ENCODE measurements at regions not wholly inside any gene's neighbourhood (a gene's known extent, or its start where the extent isn't known, plus 50 kb on each side); places are given as distances from the start of the nearest gene placed in this dataset.

DNA sequence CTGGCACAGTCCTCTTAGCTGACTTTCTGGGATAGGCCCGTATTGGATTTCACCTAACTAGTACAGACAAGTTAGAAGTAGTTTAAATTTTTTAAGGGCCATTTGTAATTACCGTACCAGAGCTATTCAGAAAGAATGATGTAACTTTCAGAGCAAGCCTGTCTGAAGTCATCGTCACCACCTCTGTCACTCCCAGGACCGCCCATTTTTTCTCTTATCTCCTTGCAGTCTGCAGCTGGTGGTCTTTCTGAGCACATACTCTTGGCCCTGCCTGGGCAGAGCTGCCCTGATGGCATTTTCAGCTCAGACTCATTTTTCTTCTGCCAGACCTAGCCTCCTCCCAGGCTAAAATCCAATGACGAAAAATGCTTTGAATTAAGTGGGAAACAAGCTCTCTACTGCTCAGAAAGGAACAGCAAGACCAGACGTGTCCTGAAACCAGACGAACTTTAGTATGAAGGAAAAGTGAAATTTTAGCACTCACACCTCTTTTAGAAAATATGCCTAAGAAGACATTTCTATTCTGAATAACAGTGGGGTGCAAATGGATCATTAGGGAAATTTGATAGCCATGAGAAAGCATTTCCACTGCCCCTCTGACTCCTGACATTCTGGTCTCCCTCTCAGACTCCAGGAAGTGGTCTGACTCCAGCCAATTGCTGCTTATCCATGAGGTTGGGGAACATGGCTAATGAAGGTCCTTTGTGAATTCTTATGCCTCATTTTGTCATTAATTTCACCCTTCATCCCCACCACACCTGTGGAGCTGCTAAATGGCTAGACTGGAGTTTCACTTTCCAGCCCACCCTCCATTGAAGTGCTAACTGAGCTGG is 162.4 kb upstream of the GYPA start:
- DNase-seq (ENCODE audit: low read depth): no peak

DNA sequence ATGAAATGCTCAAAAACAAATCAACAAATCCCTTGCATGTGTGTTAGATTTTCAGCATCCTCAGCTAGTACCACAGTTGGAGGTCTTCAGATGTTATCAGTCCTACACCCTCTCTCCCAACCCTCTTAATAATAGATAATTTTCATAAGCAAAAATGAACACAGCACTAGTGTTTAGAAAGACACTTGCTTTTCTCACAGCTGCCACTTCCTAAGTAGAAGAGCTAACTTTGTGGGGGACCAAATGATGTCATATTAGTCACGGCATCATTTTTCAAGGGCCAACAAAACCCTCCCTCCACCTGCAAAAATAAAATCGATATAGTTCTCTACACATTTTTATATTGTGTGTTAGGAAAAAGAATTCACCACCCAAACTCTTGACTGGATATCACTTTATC is 163.5 kb upstream of the GYPA start:
- no peak for DNase-seq (ENCODE audit: low read depth)

DNA sequence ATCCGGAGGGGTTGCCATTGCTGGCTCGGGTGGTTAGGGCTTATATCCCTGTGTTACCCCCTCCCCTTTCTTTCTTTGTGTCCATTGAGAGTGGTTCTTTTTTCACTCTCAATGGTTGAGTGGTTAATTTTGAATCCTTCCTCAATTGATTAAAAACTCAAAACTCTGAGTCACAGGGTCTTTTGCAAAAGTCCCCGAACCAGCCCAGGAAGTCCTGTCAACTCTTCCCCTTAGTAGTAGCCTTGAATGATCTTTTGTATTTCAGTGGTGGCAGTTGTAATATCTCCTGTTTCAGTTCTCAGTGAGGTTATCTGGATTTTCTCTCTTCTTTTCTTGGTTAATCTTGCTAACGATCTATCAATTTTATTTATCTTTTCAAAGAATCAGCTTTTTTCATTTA is 170.0 kb upstream of the GYPA start:
- no peak for DNase-seq (ENCODE audit: low read depth)

DNA sequence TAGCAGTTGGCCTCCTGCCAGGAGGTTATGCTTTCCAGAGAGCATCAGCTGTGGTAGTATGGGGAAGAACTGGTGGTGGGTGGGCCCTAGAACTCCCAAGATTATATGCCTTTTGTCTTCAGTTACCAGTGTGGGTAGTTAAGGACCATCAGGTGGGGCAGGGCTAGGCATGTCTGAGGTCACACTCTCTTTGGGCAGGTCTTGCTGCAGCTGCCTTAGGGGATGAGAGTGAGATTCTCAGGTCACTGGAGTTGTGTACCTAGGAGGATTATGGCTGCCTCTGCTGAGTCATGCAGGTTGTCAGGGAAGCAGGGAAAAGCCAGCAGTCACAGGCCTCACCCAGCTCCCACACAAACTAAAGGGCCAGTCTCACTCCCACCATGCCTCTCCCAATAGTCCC is 172.9 kb upstream of the GYPA start:
- no peak for DNase-seq (ENCODE audit: low read depth)

DNA sequence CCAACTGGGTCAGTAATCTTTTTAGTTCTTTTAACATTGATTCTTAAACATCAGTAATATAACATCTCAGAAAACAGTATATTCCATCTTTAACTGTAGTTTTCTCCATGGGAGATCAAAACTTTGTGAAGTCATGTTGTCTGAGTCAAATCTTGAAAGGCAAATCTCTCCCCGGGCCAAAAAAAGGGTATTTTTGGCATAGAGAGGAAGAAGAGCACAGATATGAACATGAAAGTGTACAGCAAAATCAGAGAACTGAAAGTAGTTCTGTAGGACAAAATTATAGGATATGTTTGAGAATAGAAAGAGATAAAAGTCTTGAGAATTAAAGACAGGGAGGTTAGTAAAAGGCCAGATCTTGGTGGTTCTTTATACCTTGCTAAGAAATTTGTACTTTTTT is 176.4 kb upstream of the GYPA start:
- no peak for DNase-seq (ENCODE audit: low read depth)

DNA sequence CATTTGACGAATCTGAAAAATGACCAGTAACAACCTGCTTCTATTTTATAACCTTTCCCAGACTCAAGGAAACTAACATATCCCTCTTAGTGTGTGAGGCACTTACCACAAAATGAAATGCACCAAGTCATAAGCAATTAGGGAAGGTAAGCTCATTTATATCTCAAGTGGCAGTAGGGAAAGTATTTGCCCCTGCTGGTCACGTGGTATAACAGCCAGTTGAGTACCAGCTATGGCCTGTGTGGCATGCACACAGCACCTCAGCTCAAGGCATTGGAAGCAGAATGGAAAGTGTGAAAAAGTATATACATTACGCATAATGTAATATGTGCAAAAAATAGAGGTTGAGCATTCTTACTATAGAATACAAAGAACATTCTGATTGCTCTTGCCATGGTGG is 178.3 kb upstream of the GYPA start:
- DNase-seq (ENCODE audit: low read depth): no peak

DNA sequence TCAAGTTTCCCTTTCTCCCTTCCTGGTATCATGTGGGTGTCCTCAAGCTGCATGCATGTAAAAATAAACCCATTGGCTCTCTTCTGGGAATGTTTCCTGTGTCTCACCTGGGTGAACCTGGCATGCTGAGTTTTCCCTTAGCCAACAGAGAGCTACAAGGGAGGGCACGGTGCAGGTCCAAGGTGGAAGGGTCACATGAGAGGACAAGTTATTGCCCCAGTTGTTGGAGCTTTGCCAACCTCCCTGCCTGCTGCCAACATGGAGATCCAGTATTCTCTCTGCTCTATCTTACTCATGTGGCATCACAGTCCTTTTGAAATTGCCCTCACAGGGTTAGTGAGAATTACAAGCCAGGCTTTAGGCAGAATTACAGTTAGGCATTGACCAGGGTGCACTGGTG is 196.1 kb upstream of the GYPA start:
- DNase-seq (ENCODE audit: low read depth): no peak

DNA sequence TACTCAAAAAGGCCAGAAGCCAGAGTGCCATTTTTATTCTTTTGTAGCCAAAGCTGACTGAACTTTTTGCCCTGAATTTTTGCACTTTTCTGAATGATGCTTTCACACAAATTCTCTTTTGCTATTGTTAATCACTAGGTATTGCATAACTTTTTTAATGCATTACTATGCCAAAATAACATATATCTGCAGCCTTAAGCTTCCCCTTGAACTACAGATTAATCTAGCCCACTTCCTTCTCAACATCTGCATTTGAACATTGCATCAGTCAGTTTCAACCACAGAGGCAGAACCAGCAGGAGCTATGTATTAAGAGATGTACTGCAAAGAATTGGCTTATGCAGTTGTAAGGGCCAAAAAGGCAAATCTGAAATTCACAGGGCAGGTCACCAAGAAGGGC is 197.6 kb upstream of the GYPA start:
- DNase-seq (ENCODE audit: low read depth): no peak

DNA sequence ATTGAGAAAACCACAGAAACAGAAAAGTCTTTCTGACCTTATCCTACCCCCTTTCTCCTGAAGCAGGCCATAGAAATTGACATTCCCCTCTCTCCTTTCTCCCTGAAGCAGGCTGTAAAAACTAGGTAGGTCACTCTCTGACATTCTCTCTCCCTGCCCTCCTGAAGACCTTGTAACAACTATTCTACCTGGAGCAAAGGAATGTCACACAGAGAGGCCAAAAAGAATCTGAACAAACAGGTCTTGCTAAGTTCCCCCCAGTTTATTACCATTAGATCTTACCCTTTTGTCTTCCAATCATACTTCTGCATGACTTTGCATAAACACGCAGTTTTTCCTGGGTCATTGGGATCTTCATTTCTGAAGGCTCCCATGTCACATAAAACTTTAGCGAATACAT is 198.3 kb upstream of the GYPA start:
- no peak for DNase-seq (ENCODE audit: low read depth)

DNA sequence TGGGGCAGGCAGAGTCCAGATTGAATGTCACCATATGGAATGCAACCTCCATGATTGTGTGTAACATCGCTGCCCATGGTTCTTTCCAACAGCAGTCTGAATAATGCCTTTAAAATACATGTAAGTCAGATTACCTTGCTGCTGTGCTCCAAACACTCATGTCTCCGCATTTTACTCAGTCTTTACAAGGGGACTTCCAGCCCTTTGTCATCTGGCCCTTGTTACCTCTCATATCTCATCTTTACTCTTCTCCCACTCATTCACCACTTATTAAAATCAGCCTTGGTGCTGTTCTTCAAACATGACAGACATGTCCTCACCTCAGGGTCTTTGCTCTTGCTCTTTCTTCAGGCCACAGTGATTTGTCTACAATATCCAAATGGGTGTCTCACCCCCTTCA is 200.4 kb upstream of the GYPA start:
- no peak for DNase-seq (ENCODE audit: low read depth)

DNA sequence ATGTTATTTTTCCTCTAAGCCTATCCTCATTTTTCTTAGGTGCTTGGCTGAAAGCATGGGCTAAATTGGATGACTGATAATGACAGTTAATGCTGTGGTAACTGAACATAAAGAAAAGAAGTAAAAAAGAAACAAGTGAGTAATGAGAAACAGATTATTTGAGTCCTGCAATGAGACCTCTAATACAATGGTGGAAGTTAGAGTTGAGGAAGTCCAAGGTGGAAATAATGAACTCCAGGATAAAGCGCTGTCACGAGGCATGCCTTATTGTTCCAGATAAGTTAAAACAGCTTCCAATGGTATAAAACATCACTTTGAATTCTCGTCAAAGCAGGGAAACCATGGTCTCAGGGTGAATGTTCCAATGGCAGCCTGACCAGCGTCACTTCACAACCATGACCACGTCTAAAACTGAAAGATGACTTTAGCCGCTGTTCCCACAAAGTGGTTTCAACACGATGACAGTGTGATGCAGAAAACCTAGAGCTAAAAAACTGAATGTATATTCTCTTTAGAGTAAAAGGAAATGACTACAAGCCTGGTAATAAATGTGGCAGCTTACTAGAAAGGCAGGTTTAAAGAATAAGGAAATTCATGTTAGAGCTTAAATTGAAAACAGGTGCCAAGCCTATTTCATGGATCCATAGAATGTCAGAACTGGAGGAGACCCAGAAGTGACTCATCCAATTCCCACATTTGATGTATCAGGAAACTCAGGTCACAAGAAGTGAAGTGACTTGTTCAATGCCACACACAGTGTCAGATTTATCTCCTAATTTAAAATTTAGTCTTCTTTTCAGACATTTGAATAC is 202.6 kb upstream of the GYPA start:
- DNase-seq (ENCODE audit: low read depth): peak; percentile 45

DNA sequence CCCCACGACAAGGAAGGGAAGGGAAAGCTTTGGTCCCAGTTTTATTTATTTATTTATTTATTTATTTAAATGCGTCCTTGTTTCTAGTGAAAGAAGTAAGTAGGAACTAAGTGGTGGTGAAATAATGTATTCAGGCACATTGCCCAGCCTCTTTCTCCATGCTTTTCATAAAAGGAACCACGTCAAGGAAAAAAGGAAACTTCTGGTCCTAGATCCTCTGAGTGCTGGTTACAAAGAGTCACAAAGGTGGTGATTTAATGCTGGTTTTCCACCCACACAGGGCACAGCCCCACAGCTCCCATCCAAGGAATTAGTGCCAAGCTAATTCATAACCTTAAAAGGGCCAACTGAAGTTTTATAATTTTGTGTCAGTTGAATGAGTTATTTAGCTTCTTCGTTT is 206.6 kb upstream of the GYPA start:
- DNase-seq (ENCODE audit: low read depth): no peak

DNA sequence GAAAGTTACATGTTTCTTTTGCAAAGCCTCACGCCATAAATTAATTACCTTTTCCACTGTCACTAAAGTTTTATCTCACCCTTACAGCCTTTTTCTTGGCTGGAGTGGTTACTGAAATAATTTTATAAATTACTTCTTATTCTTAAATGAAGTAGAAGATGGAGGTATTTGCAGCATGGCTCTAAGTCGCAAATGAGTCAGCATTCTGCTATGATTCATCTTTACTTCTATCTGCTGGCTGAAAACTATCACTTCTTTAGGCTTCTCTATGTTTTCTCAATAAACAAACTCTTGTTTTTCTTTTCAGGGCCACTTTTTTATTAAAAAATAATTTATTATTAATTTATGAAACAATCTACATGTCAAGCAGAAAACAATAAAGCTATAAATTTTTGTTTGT is 210.2 kb upstream of the GYPA start:
- DNase-seq (ENCODE audit: low read depth): no peak

DNA sequence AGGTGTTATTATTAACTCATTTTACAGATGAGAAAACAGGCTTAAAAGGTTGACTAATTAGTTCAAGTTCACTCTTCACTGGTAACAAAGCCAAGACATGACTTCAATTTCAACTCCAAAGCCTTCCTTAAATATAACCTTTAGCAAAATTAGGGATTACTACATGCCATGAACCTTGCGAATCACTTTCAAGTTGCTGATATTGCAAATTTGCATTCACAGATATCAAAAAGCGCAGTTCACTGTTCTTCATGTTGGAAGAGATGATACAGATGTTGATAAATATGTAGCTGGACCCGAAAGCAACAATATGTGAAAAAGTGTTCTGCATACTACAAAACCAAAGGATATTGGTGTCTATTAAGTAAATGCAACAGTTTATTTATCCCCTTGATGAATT is 210.8 kb upstream of the GYPA start:
- no peak for DNase-seq (ENCODE audit: low read depth)

DNA sequence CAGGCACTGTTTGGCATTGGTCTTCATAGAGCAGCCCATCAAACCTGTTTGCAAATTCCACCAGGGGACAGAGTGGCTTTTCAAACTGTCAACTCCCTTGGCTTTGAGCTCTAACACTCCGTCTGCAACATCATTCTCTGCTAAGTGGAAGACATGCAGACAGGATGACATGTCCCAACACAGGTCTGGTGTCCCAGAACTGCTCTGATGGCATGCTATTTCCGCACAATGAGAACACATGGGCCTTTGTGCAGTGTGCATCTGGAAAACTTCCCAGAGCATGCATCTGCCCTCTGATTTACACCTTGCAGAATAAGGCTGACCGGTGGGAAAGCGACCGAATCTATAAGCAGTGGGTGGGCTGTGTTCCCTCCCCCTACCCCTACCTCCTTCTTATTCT is 212.8 kb upstream of the GYPA start:
- DNase-seq (ENCODE audit: low read depth): no peak

DNA sequence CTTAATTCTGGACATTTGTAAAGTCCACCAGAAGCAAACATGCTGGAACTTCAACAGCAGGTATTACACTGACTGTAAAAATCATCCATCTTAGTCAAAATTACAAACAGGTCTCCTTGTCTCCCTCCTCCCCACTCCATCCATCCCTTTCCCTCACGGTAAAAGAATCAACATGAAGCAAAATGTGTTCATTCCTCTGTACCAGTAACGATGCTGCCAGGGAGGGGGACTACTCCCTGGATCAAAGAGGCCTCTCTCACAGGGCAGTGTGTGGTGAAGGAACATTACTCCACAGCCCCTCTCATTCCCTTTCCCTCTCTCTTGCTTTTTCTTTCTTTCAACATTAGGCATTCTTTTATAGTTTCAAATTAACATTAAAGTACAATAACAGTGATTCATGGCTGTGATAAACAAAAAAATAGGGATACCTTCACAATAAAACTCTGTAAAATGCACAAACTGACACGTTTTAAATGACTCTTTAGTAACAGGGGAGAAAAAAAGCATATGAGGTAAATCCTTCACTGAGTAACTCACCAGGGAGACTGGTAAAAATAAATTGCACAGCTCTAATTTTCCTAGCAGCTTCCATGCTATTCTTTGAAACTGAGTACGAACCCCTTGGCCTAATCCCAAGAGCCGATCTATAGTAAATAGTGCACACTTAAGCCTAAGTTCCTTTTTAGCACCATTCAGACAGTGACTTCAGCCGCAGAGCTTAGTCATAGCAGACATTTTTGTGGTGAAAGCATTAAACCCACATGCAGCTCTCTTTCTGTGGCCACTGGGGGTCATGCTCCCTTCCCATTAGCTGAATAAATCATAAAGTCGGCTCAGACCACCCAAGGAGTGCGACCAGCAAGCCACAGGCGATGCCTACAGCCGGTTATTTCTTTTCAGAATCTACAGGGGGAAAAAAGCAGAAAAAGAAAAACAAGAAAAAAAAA is 215.6 kb upstream of the GYPA start:
- peak; percentile 58 for DNase-seq (ENCODE audit: low read depth)

DNA sequence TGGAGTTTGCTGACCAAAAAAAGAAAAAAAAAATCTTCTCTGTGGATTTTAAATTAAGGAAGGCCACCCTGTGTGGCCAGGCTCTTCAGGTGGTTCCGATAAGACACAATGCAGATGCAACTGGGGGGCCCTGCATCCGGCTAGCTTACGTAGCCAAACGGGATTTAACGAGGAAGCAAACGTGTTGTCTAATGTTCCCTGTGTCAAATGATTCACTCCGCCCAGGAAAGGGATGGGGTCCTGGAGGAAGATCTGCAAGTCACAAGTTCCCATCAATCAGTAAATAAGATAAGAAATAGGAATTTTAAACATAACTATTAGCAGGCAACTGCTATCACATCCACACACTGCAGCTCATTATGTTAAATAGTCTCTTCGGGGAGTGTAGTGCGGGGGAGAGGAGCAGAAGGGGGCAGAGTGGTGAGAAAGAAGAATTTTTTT is 216.4 kb upstream of the GYPA start:
- DNase-seq (ENCODE audit: low read depth): no peak

DNA sequence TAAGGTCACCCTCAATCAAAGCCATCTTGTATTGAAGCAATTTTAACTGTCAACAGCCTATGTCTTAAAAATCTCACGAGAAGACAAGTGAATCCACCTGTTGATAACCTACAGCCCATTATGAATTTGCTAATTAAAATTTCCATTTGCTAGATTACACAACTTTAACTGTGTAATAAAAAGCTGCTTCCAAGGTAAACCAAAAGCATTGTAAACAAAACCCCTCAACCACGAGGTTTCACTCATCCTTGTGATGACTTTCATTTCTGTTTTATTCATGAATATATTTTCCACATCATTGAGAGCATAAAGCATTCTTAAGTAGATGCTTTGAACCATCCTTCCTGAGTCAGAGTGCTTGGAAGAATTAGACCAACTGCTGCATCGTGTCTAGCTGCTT is 217.5 kb upstream of the GYPA start:
- DNase-seq (ENCODE audit: low read depth): no peak

DNA sequence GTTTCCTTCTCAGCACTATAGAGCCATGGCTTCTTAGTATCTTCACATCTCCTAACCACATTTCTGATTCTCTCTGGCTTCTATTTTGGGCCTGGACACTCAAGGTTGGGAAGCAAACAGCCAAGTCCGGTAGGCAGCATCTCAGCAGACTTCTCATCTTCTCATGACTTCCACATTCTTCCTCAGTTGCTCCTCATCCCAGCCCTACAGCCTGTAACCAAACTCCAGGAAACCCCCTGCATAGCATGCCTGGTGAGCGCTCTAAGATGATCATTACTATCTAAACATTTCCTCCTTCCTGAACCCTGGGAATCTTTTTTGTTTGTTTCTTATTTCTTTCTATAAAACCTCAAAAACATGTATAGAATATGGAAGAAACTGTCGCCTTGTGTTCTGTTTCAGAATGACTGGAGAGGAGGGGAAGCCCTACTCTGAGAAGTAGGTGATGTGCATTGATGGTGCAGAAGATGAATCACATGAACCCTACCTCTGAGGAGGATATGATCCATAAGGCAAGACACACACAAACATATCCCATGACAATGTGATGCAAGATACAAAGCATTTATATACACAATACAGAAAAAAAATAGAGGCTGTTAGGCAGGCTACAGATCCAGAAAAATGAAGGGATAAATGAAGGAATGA is 219.8 kb upstream of the GYPA start:
- no peak for DNase-seq (ENCODE audit: low read depth)

DNA sequence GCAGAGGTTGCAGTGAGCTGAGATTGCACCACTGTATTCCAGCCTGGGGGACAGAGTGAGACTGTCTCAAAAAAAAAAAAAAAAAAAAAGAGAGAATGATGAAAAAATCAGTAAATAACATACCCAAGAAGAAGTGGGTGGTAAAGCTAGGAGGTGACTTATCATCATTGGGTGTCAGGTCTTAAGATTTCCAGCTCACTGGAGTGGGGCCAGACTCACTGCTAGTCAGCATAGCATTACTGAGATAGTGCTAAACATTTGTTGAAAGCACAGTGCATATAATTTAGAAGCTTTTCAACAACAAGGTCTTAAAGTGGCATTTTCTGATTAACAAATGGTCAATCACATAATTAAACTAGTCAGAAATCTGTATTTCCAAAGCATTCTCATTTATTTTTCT is 221.8 kb upstream of the GYPA start:
- DNase-seq (ENCODE audit: low read depth): no peak

DNA sequence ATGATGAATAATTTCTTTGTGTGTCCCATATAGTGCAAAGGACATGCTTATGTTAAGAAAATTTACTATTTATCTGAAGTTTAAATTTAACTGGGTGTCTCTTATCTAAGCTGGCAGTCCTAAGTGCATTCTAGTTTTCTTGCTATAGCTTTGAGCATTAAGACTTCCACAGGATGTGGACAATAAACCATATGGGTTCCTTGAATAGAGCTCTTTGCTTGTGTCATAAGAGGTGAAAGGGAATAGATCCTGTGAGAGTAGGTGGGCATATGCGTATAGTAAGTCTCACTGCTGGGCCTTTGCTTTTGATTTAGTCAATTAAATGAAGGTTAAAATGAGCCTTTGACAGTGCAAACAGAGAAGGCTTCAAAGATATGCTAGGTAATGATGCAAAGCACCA is 223.4 kb upstream of the GYPA start:
- no peak for DNase-seq (ENCODE audit: low read depth)

DNA sequence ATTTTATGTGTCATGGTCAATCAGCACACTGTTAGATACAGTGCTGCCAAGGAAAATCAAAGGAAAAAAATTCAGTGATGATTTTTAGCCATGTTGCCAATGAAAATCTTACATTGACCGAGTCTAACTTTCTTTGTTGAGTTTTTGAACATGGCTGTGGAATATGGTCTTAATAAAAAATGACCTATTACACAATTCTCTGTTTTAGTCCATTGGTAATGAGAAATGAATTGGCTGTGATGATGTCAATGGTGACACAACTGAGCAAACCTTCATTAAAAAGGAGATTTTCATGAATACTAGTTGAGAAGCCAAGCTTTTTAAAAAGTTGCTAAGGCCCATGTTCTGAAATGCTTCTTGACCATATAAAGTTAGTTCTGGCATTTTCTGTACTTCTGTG is 225.9 kb upstream of the GYPA start:
- no peak for DNase-seq (ENCODE audit: low read depth)
